A673 (cell line): ENCODE measurements at regions not wholly inside any gene's neighbourhood (a gene's known extent, or its start where the extent isn't known, plus 50 kb on each side); places are given as distances from the start of the nearest gene placed in this dataset.

ENCODE experiments used
- EZH2 ChIP-seq: fragments of 200-600 bp; sonication (generic); IDR thresholded peaks from 2 replicates; pipeline ENCODE4 v1.6.1; 2017; ENCODE audit warnings: borderline replicate concordance, low read depth, mild to moderate bottlenecking, mixed read lengths, antibody characterized with exemption, low read length; ENCODE audit not compliant: poor library complexity, severe bottlenecking
- TF ChIP-seq, protein P1 (sequence below): fragments of 300-800, 200-600 bp; sonication (generic); conservative IDR thresholded peaks from 2 replicates; pipeline ENCODE4 v1.5.1; 2017; ENCODE audit warnings: low read depth, mild to moderate bottlenecking, antibody characterized with exemption, low read length, moderate library complexity, mixed read lengths

DNA sequence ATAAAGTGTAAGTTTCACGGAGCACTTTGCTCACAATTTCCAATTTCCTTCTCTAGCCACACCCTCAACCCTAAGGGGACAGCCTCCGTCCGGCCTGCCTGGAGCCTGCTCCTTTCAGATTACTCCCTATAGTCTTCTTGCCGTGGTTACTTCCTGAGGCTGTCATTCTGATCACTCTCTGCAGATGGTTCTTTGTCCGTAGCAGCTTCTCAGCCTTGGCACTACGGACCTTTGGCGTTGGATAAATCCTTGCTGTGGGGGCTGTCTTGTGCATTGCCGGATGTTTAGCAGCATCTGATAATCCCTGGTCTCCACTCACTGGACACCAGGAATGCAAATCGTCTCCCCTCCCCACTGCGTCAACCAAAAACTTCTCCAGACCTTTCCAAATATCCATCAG is 447.5 kb upstream of the KIRREL3 start:
- TF ChIP-seq EZH2, result no peak
- TF ChIP-seq, protein P1, sequence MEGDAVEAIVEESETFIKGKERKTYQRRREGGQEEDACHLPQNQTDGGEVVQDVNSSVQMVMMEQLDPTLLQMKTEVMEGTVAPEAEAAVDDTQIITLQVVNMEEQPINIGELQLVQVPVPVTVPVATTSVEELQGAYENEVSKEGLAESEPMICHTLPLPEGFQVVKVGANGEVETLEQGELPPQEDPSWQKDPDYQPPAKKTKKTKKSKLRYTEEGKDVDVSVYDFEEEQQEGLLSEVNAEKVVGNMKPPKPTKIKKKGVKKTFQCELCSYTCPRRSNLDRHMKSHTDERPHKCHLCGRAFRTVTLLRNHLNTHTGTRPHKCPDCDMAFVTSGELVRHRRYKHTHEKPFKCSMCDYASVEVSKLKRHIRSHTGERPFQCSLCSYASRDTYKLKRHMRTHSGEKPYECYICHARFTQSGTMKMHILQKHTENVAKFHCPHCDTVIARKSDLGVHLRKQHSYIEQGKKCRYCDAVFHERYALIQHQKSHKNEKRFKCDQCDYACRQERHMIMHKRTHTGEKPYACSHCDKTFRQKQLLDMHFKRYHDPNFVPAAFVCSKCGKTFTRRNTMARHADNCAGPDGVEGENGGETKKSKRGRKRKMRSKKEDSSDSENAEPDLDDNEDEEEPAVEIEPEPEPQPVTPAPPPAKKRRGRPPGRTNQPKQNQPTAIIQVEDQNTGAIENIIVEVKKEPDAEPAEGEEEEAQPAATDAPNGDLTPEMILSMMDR, result no peak
